HL-60/S4 treated with phorbol 12-myristate 13-acetate at 8.2 ng/mL for 4 days and 3 days (cell line): ENCODE measurements at regions not wholly inside any gene's neighbourhood (a gene's known extent, or its start where the extent isn't known, plus 50 kb on each side); places are given as distances from the start of the nearest gene placed in this dataset.

ENCODE experiments used
- in situ Hi-C: fragments of 300-500 bp; cut with MboI; formaldehyde crosslinking; loops from 2 replicates; pipeline ENCODE4 v1.15.0; 2022; ENCODE audit warnings: low sequenced_read_pairs

- in situ Hi-C loops, result no loop called here
These were observed 629.7 kb upstream of the KIF2B start for GRCh38 chr17:53193044-53193443.

DNA sequence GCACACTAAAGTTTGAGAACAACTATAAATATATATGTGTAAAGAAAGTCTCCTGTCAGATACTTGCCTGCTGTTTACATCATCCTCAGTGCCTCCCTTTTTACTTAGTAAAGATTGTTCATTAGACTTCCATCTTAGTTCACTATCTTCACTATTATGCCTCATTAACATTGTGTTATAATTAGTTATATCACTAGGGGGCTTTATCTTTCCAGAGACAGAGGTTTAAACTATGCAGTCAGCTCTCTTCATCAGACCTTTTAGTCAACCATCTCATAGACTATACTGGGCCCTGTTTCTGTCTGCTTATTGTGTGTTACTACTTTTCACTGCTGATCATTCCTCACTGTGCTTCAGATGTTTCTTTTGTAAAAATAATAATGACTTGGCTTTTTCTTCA is 630.8 kb upstream of the KIF2B start:
- in situ Hi-C loops, result no loop called here

GRCh38 chr17:53186001-53186400 is 636.7 kb upstream of the KIF2B start:
- in situ Hi-C loops, result no loop called here

GRCh38 chr17:53176629-53177028 is 646.1 kb upstream of the KIF2B start:
- in situ Hi-C loops, result no loop called here

GRCh38 chr17:53168413-53168812 is 654.3 kb upstream of the KIF2B start:
- in situ Hi-C loops, result no loop called here

- in situ Hi-C loops, result no loop called here
These were observed 656.0 kb upstream of the KIF2B start for GRCh38 chr17:53166731-53167130.

DNA sequence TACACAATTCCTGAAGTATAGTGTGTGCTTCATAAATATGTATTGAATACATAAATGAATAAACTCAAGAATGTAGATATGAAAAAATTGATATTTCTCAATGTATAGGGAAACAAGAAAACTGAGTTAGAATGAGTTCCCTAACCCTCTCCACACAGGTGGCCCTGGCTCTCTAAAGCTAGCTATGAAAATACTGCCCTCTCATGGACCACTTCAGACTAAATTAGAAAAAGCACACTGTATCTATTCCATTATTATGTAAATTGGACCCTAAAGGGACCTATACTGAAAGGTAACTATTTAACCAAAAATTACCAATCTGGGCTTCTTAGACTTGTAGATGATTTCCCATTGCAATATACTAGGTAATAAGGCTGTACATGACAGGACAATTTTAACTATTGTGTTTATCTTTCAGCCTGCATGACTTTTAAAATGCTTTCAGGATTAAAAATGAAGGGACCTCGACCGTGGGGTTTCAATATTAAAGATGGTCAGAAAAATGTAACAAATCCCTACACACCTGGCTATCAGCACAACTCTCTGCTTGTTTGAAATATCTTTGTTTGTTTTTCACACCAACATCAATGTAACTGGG is 672.5 kb upstream of the KIF2B start:
- in situ Hi-C loops, result no loop called here

- in situ Hi-C loops, result no loop called here
These were observed 673.4 kb upstream of the KIF2B start for GRCh38 chr17:53149316-53149715.

- in situ Hi-C loops, result no loop called here
These were observed 674.7 kb upstream of the KIF2B start for GRCh38 chr17:53148058-53148457.

GRCh38 chr17:53142890-53143289 is 679.8 kb upstream of the KIF2B start:
- in situ Hi-C loops, result no loop called here

DNA sequence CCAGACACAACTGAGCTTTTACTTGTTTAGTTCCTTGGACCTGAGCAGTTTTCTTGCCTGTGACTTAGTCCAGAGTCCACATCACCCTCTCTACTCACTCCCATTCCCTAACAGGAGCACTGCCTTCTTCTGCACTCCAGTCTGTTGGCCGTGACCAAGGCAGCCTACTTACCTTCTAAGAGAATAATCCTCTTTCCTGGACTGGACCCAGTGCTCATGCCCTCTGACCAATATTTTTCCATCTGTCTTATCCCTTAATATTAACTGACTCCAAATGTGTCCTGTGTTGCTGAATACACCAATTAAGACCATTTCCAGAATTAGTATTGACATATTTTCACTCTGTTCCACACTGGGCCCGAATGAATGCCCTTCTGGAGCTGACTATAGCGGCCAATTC is 681.0 kb upstream of the KIF2B start:
- in situ Hi-C loops, result no loop called here

DNA sequence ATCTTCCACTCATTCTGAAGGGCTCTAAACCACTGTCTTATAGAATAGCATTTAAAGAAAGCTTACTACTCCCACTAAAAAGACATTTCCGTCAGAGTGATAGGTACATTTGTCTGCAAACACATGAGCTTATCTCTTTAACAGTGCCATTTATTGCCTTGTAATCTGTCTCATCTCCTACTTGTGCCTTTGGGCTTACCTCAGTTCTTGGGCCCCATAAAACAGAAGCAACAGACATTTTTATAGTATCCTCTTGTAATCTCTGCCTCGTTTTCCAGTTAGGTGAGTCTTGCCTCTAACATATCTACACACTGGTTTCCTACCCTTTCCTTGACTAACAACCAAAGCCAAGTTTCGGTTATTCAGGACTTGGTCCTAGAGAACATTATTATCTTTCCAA is 681.4 kb upstream of the KIF2B start:
- in situ Hi-C loops, result no loop called here

DNA sequence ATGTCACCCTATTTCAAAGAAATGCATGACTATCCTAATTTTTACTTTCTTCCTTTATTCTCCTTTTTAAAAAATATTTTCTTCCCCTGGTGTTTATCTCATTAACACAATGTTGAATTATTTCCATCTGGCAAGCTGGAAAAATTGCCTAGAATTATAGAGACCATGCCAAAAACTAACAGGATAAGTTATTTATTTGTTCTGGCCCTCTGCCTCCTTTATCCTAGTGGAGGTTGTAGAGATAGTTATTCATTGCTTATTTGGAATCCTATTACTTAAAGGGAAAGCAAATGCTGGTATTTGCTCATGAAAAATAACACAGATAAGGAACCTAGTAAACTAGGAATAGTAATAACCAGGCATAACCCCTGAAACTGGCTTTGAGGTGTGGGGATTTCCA is 684.9 kb upstream of the KIF2B start:
- in situ Hi-C loops, result no loop called here

- in situ Hi-C loops, result no loop called here
These were observed 686.8 kb upstream of the KIF2B start for GRCh38 chr17:53135969-53136368.

- in situ Hi-C loops, result no loop called here
These were observed 688.2 kb upstream of the KIF2B start for GRCh38 chr17:53134548-53134947.

GRCh38 chr17:53133876-53134275 is 688.9 kb upstream of the KIF2B start:
- in situ Hi-C loops, result no loop called here

DNA sequence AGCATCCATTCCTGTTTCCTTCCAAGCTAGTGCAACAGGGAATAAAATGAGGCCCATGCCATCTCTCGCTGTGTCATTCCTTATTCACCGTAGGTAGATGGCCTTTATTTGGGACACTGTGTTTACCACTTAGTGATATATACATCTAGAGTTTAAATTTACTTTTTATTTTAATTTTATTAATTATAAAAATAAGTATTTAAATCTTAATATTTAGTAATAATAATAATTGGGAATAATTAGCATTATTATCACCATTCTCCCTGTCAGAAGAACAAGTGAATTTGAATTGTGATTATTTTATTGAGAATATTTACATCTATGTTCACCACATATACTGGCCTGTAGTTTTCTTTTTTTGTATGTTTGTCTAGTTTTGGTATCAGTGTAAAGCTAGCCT is 692.9 kb upstream of the KIF2B start:
- in situ Hi-C loops, result no loop called here

DNA sequence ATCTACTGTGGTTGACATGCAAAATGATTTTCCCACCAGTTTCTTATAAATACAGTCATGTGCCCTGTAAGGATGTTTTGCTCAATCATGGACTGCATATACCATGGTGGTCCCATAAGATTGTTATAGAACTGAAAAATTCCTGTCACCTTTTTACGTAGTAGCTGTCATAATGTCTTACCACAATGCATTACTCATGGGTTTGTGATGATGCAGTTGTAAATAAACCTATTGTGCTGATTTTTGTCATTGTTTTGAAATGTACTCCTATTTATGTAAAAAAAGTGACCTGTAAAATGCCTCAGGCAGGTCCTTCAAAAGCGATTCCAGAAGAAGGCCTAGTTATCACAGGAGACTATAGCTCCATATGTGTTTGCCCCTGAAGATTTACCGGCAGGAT is 695.4 kb upstream of the KIF2B start:
- in situ Hi-C loops, result no loop called here

- in situ Hi-C loops, result no loop called here
These were observed 699.8 kb upstream of the KIF2B start for GRCh38 chr17:53122966-53123365.

DNA sequence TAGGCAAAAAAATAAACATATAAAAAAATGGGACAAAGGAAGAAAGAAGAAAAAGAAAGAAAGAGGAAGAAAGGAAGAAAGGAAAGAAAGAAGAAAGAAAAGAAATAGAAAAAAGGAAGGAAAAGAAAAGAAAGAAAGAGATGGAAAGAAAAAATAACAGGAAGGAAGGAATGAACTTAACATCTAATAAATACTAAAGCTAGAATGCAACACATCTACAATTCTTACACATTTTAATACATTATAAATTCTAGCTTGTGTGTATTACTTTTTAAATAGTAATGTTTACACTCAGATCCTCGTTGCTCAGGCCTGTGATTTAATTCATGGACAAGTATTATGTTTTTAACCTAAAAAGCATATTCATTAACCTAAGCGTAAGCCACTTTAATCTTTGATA is 703.0 kb upstream of the KIF2B start:
- in situ Hi-C loops, result no loop called here

- in situ Hi-C loops, result no loop called here
These were observed 703.8 kb upstream of the KIF2B start for GRCh38 chr17:53118948-53119347.

- in situ Hi-C loops, result no loop called here
These were observed 715.8 kb upstream of the KIF2B start for GRCh38 chr17:53106886-53107285.

DNA sequence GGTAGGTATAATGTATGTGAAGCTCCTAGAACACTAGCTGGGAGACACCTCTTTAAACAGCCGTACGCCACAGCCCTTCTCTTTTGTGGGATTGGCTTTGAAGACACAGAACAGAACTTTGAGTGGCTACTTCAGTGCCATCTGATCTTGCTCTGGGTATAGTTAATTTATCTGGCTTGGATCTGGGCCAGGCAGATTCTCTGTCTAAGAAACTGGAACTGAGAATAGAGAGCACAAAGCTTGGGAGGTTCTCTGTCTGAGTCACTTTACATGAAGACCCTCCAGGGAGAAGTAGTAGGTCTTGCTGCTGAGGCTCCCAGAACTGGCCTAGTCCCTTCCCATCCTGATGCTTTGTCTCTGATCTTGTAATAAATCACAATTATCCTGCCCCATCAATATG is 721.0 kb upstream of the KIF2B start:
- in situ Hi-C loops, result no loop called here

GRCh38 chr17:53100126-53100525 is 722.6 kb upstream of the KIF2B start:
- in situ Hi-C loops, result no loop called here
